OCI-LY1 (cell line): ENCODE measurements at regions not wholly inside any gene's neighbourhood (a gene's known extent, or its start where the extent isn't known, plus 50 kb on each side); places are given as distances from the start of the nearest gene placed in this dataset.

ENCODE experiments used
- H2AFZ ChIP-seq: fragments of 200-600 bp; sonication (generic), shearing (Covaris generic); 2 replicates; pipeline ENCODE4 v1.6.0; 2014; ENCODE audit warnings: antibody characterized with exemption, mild to moderate bottlenecking, low read length
- H3F3A ChIP-seq: fragments of 200-600 bp; sonication (generic), shearing (Covaris generic); 2 replicates; pipeline ENCODE4 v1.6.0; 2014; ENCODE audit warnings: mild to moderate bottlenecking, antibody characterized with exemption, low read length, moderate library complexity; ENCODE audit not compliant: insufficient read depth
- H3K27ac ChIP-seq: fragments of 200-600 bp; sonication (generic); 2 replicates; pipeline ENCODE4 v1.5.1; 2014; ENCODE audit warnings: low read length, mixed run types, mild to moderate bottlenecking, low read depth; ENCODE audit not compliant: poor library complexity, severe bottlenecking
- H3K27me3 ChIP-seq: fragments of 200-600 bp; sonication (generic); 2 replicates; pipeline ENCODE4 v1.6.0; 2014; ENCODE audit warnings: antibody characterized with exemption, mild to moderate bottlenecking, low read length, moderate library complexity; ENCODE audit not compliant: insufficient read depth
- H3K36me3 ChIP-seq: fragments of 200-600 bp; sonication (generic); 2 replicates; pipeline ENCODE4 v1.6.1; 2014; ENCODE audit warnings: mild to moderate bottlenecking, antibody characterized with exemption, low read length, moderate library complexity, mixed read lengths; ENCODE audit not compliant: insufficient read depth
- H3K4me1 ChIP-seq: fragments of 200-600 bp; sonication (generic); 2 replicates; pipeline ENCODE4 v1.5.1; 2014; ENCODE audit warnings: mild to moderate bottlenecking, low read length, moderate library complexity; ENCODE audit not compliant: insufficient read depth, severe bottlenecking
- H3K4me2 ChIP-seq: fragments of 200-600 bp; sonication (generic), shearing (Covaris generic); 2 replicates; pipeline ENCODE4 v1.6.1; 2014; ENCODE audit warnings: low read length
- H3K4me3 ChIP-seq: fragments of 200-600 bp; sonication (generic); 2 replicates; pipeline ENCODE4 v1.5.1; 2014; ENCODE audit warnings: low read length, low read depth, mild to moderate bottlenecking, mixed read lengths; ENCODE audit not compliant: poor library complexity, severe bottlenecking
- H3K79me2 ChIP-seq: fragments of 200-600 bp; shearing (Covaris generic); 2 replicates; pipeline ENCODE4 v1.6.1; 2016; ENCODE audit warnings: mixed run types, low read length, mixed read lengths; ENCODE audit not compliant: insufficient read depth
- H3K9ac ChIP-seq: fragments of 200-600 bp; sonication (generic), shearing (Covaris generic); 2 replicates; pipeline ENCODE4 v1.6.1; 2014; ENCODE audit warnings: mild to moderate bottlenecking, low read length, mixed read lengths
- H3K9me2 ChIP-seq: fragments of 200-600 bp; sonication (generic), shearing (Covaris generic); 2 replicates; pipeline ENCODE4 v1.6.1; 2014; ENCODE audit warnings: low read depth, mild to moderate bottlenecking, low read length, mixed read lengths
- H3K9me3 ChIP-seq: fragments of 200-600 bp; shearing (Covaris generic); 2 replicates; pipeline ENCODE4 v1.6.1; 2014; ENCODE audit warnings: low read length, mixed read lengths
- H4K20me1 ChIP-seq: fragments of 200-600 bp; sonication (generic), shearing (Covaris generic); 2 replicates; pipeline ENCODE4 v1.6.0; 2016; ENCODE audit warnings: mild to moderate bottlenecking, low read length; ENCODE audit not compliant: insufficient read depth
- EZH2 ChIP-seq: fragments of 200-600 bp; sonication (generic), shearing (Covaris generic); IDR thresholded peaks from 2 replicates; pipeline ENCODE4 v1.8.0; 2017; ENCODE audit warnings: borderline replicate concordance, mixed run types, mild to moderate bottlenecking, antibody characterized with exemption, low read length, moderate library complexity, mixed read lengths
- TF ChIP-seq, protein P1 (sequence below): fragments of 200-600 bp; sonication (generic), shearing (Covaris generic); IDR thresholded peaks from 2 replicates; pipeline ENCODE4 v1.5.1; 2017; ENCODE audit warnings: mild to moderate bottlenecking, antibody characterized with exemption, low read length, moderate library complexity, mixed read lengths

DNA sequence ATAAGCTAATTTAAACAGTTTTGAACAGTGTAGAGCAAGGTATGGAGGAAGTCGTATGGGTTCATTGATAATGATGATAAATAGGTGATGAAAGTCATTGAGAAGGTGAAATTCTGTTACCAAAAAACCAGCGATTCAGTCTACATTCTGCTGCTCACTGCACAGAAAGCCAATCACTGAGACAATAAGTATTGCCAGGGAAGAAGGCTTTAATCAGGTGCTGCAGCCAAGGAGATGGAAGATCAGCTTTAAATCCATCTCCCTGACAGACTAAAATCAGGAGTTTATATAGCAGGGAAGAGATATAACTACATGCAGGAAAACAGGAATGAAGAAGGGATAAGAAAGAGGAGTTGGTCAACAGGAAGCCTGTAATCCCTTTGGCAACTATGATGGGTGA is 361.3 kb upstream of the C1orf174 start:
- H4K20me1 ChIP-seq, result no peaks in the 10 kb centered on the region
- no peaks in the 10 kb centered on the region for H3F3A ChIP-seq
- no peaks in the 10 kb centered on the region for H3K79me2 ChIP-seq
- no peaks in the 10 kb centered on the region for H3K36me3 ChIP-seq
- no peak overlapping the region for H3K4me2 ChIP-seq
- no peak overlapping the region for H3K4me3 ChIP-seq
- H3K27ac ChIP-seq, result no peak overlapping the region
- TF ChIP-seq, protein P1, sequence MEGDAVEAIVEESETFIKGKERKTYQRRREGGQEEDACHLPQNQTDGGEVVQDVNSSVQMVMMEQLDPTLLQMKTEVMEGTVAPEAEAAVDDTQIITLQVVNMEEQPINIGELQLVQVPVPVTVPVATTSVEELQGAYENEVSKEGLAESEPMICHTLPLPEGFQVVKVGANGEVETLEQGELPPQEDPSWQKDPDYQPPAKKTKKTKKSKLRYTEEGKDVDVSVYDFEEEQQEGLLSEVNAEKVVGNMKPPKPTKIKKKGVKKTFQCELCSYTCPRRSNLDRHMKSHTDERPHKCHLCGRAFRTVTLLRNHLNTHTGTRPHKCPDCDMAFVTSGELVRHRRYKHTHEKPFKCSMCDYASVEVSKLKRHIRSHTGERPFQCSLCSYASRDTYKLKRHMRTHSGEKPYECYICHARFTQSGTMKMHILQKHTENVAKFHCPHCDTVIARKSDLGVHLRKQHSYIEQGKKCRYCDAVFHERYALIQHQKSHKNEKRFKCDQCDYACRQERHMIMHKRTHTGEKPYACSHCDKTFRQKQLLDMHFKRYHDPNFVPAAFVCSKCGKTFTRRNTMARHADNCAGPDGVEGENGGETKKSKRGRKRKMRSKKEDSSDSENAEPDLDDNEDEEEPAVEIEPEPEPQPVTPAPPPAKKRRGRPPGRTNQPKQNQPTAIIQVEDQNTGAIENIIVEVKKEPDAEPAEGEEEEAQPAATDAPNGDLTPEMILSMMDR, result no peak
- no peak for TF ChIP-seq EZH2
- H3K27me3 ChIP-seq, result no peaks in the 10 kb centered on the region
- H3K9me3 ChIP-seq, result peaks cover 4% of the 10 kb centered on the region; the same call in 1 of the 2 replicates
- no peak overlapping the region for H3K9ac ChIP-seq
- H3K4me1 ChIP-seq, result no peaks in the 10 kb centered on the region
- no peak overlapping the region for H2AFZ ChIP-seq
- H3K9me2 ChIP-seq, result no peaks in the 10 kb centered on the region

DNA sequence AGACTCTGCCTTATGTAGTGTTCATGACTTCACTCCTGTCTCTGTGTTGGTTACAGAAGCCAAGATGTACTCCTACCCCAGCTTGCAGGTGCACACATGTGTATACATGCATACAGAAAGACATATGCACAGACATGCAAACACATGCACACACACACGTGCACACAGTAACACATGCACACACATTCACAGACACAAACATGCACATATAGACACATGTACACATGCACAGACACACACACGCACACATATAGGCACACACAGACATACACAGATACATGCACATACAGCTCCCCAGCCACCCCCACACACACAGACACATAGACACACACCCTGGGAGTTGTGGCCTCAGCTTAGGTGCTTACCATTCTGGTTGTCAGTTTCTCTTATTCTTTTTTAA is 362.6 kb upstream of the C1orf174 start:
- no peaks in the 10 kb centered on the region for H4K20me1 ChIP-seq
- no peak overlapping the region for H3K9ac ChIP-seq
- no peak overlapping the region for H3K27ac ChIP-seq
- H3K4me1 ChIP-seq, result no peaks in the 10 kb centered on the region
- no peak overlapping the region for H2AFZ ChIP-seq
- no peaks in the 10 kb centered on the region for H3F3A ChIP-seq
- H3K9me2 ChIP-seq, result no peaks in the 10 kb centered on the region
- TF ChIP-seq, protein P1, result no peak
- TF ChIP-seq EZH2, result no peak
- no peaks in the 10 kb centered on the region for H3K79me2 ChIP-seq
- H3K36me3 ChIP-seq, result no peaks in the 10 kb centered on the region
- H3K27me3 ChIP-seq, result no peaks in the 10 kb centered on the region
- no peak overlapping the region for H3K4me2 ChIP-seq
- H3K9me3 ChIP-seq, result peaks cover 4% of the 10 kb centered on the region; the same call in 1 of the 2 replicates
- no peak overlapping the region for H3K4me3 ChIP-seq

DNA sequence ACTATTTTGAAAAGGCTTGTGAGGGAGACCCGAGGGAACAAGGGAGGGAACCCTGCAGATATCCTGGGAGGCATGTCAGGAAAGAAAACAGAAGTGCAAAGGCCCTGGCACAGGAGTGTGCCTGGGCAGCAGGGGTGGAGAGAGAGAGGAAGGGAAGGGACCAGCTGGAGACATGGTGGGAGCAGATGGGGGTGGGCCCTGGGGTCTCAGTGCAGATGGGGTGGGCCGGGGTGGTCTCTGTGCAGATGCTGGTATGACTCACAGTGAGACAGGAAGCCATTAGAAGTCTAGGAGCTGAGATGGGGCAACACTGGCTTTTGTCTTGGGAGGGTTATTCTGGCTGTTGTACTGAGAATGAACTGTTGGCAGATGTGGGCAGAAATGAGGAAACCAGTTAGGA is 363.6 kb upstream of the C1orf174 start:
- Histone ChIP-seq H3K9me2 (no peaks in the 10 kb centered on the region), H3K4me1 (no peaks in the 10 kb centered on the region), H3K4me3 (no peak overlapping the region), H3K27me3 (no peaks in the 10 kb centered on the region), H3K79me2 (no peaks in the 10 kb centered on the region), H3K9me3 (peaks cover 3% of the 10 kb centered on the region; the same call in 1 of the 2 replicates), H4K20me1 (no peaks in the 10 kb centered on the region), H3K9ac (no peak overlapping the region), H3K36me3 (no peaks in the 10 kb centered on the region), H3K27ac (no peak overlapping the region), H3K4me2 (no peak overlapping the region), H3F3A (no peaks in the 10 kb centered on the region), H2AFZ (no peak overlapping the region)
- TF ChIP-seq EZH2, result no peak
- TF ChIP-seq, protein P1, result no peak
